ENCODE measurements at regions not wholly inside any gene's neighbourhood (a gene's known extent, or its start where the extent isn't known, plus 50 kb on each side); places are given as distances from the start of the nearest gene placed in this dataset.

GRCh38 chr20:19937651-19938420 is 79.3 kb upstream of the NAA20 start:
- no peak for TF ChIP-seq POLR2A (IDR thresholded peaks at IDR 0.05; ENCODE audit: low read depth, low read length)
- TF ChIP-seq TAF1 (IDR thresholded peaks at IDR 0.05; ENCODE audit: borderline replicate concordance, low read depth, low read length), result no peak
- no peak for TF ChIP-seq POLR2AphosphoS5 (IDR thresholded peaks at IDR 0.05; ENCODE audit: low read depth, low read length)
